ENCODE measurements at regions not wholly inside any gene's neighbourhood (a gene's known extent, or its start where the extent isn't known, plus 50 kb on each side); places are given as distances from the start of the nearest gene placed in this dataset.

DNA sequence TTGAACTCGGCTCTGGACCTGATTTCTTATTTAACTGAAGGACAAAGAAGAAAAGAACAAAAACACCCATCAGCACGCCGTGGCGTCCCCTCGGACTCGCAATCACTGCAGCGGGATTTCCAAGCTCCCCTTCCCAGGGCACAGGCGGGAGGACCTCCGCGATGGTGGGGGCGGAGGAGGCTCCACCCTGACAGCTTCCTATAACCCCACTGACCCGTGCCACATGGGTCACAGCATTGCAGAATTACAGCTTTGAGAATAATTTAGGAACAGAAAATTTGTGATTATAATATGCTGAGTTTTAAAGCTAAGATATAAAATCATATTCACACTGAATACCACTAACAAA lies 129.7 kb upstream of the SEC61G start:
- Mint-ChIP-seq H3K4me3 (no peak overlapping the region), H3K9me3 (peaks cover 0 to 4% of the 10 kb centered on the region in 2 donors), H3K27me3 (peaks cover 10 to 13% of the 10 kb centered on the region in 2 donors), H3K27ac (no peak overlapping the region), H3K36me3 (no peaks in the 10 kb centered on the region), H3K4me1 (peaks cover 0 to 4% of the 10 kb centered on the region in 2 donors)
- ATAC-seq (replicated peaks) (no peak), DNase-seq (no peak)

DNA sequence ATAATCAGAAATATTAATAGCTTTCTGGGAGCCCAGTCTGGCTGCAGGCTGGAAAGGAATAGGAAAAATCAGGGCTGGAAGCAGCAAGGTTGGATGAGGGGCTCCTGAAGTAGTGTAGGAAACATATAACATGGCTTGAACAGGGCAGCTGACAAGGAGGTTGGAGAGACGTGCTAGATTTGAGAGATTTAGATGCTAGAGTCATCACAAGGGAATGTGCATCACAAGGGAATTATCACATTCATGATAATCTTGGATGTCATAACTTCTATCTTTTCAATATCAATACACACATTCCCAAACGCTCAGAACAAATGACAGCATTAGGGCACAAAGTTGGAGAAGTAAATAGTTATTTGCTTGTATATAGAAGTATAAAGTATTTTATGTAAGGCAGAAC lies 120.9 kb upstream of the EGFR start:
- ATAC-seq (replicated peaks): no peak
- no peak overlapping the region for H3K4me3 Mint-ChIP-seq
- DNase-seq: no peak

DNA sequence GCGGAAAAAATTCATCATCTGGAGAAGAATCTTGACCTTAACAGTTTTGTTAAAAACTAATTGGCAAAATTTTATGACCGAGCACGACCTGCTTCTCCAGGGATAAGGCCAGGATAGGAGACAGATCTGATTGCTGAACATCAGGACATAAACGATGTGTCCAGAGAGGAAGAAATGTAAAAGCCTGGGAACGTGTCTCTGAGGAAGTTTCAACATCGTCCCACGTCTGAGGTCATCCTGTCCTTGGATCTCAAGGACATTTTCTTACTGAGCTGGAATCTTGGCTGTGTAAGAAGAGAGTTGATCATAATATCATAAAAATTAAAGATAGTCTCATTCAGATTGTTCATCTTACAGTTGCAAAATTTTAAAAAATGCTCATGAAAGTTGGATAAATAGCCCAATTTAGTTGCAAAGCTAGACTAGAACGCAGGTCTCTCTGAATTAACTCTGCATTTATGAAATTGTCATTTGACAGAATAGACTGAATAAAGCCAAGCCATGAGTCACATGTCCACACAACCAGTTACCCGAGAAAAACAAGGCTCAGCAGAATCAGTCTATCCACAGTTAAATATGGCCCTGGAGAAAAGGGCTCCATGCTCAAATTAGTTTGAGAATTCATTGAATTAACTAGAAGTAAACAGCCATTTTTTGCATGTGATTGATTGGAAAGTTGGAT lies 120.0 kb upstream of the EGFR start:
- Mint-ChIP-seq H3K4me3 (no peak overlapping the region), H3K4me1 (no peaks in the 10 kb centered on the region), H3K27ac (no peak overlapping the region), H3K27me3 (no peaks in the 10 kb centered on the region), H3K36me3 (no peaks in the 10 kb centered on the region), H3K9me3 (peaks cover 0 to 7% of the 10 kb centered on the region in 2 donors)
- DNase-seq (no peak), ATAC-seq (replicated peaks) (no peak)

More for the DNA sequence above, 120.9 kb upstream of the EGFR start:
- H3K27ac Mint-ChIP-seq: no peak overlapping the region
- no peaks in the 10 kb centered on the region for H3K36me3 Mint-ChIP-seq
- peaks cover 0 to 7% of the 10 kb centered on the region in 2 donors for H3K9me3 Mint-ChIP-seq
- no peaks in the 10 kb centered on the region for H3K4me1 Mint-ChIP-seq
- H3K27me3 Mint-ChIP-seq: no peaks in the 10 kb centered on the region

DNA sequence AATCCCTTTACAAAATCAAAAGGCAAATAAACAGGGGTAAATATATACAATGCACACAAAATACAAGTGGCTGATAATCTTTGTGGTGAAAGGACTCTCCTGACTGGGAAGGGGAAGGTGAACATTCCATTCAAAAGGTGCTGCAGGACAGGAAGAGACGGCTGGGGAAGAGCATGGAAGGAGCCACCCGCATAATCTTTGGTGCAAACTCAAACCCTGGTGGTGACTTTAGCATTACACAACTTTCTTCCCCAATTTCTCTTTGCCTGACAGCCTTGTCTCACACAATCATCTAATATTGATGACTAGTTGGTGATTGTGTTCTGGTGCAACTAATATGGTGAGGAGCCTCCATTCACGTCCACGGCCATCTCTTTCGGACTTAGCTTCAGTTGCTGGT lies 117.0 kb upstream of the EGFR start:
- H3K4me3 Mint-ChIP-seq: no peak overlapping the region
- peaks cover 0 to 5% of the 10 kb centered on the region in 2 donors for H3K9me3 Mint-ChIP-seq
- no peak overlapping the region for H3K27ac Mint-ChIP-seq
- ATAC-seq (replicated peaks): no peak
- H3K36me3 Mint-ChIP-seq: no peaks in the 10 kb centered on the region
- DNase-seq: no peak
- H3K4me1 Mint-ChIP-seq: no peaks in the 10 kb centered on the region
- H3K27me3 Mint-ChIP-seq: no peaks in the 10 kb centered on the region

DNA sequence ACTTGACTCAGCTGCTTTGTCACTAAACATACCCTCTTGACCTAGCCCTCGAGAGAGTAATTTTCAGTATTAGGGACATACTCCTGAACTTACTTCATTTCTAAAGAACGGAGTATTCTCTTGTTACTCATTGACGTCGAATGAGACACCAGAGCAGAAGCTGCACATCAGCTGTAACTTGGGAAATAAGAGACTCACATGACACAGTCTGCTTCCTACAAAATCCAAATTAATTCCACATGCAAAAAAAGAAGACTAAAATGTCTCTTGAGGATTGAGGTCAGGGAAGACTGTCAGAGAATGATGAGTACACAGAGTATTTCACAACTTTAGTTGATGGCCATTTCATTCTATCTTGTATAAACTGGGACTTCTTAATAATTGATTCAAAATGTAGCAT lies 114.7 kb upstream of the EGFR start:
- Mint-ChIP-seq H3K27ac (no peak overlapping the region), H3K4me3 (no peak overlapping the region), H3K27me3 (no peaks in the 10 kb centered on the region)

DNA sequence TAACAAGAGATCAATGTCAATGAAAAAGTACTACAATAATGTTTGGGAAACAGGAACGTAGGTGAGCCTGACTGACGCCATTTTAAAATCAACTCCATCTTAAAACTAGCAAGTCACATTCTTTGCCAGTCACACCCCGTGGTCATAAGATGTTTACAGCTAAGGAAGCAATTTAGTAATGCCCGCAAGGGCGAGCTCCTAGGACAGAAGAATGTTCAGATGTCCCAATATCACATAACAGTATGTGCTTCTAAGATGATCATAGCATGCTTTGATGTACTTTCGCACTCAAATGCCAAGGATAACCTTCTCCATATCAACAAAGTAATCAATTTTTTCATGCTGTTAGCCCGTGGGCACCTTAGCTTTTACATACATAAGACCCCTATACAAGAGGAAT lies 113.8 kb upstream of the EGFR start:
- H3K36me3 Mint-ChIP-seq: no peaks in the 10 kb centered on the region
- H3K4me3 Mint-ChIP-seq: no peak overlapping the region
- no peaks in the 10 kb centered on the region for H3K4me1 Mint-ChIP-seq
- DNase-seq (no peak), ATAC-seq (replicated peaks) (no peak)
- H3K27ac Mint-ChIP-seq: no peak overlapping the region
- H3K27me3 Mint-ChIP-seq: no peaks in the 10 kb centered on the region
- H3K9me3 Mint-ChIP-seq: peaks cover under 1 to 4% of the 10 kb centered on the region in 2 donors

More for the DNA sequence above, 114.7 kb upstream of the EGFR start:
- no peaks in the 10 kb centered on the region for H3K36me3 Mint-ChIP-seq
- ATAC-seq (replicated peaks) (no peak), DNase-seq (no peak)
- H3K9me3 Mint-ChIP-seq: peaks cover 0 to 3% of the 10 kb centered on the region in 2 donors
- no peaks in the 10 kb centered on the region for H3K4me1 Mint-ChIP-seq

DNA sequence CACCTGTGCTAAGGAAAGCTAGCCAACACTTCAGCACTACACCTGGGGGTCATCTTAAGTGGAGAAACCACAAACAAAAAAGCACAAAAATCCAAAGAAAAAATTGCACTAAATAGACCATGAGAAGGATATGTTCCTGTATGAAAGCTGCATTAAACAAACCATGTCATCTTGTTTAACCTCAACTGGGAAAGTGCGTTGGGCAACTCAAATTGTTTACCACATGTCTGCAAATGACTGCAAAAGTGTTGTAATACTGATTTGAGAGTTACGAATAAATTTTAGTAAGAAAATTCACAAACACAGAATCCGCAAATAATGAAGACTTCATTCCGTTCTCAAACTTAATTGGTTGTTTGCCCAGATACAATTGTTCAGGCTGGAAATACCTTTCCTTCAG lies 111.9 kb upstream of the EGFR start:
- DNase-seq: no peak
- Mint-ChIP-seq H3K4me1 (no peaks in the 10 kb centered on the region), H3K4me3 (no peak overlapping the region), H3K27me3 (no peaks in the 10 kb centered on the region), H3K36me3 (no peaks in the 10 kb centered on the region), H3K27ac (no peak overlapping the region), H3K9me3 (peaks cover 7 to 8% of the 10 kb centered on the region in 2 donors)
- no peak for ATAC-seq (replicated peaks)

DNA sequence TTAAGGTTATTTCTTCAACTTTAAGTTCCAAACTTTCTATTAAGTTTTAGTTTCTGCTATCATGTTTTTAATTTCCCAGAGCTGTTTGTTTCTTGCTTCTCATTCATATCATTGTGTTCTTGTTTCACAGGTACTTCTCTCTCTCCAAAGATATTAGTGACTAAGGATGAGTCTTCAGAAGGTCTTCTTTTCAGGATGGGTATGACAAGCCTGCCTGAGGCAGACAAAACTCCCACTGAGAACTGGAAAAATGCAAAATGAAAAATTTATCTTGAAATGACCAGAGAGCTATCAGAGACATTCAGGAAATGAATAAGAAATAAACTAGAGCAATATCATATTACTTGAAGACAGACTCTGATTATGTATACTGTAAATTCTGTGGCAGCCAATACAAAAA lies 110.8 kb upstream of the EGFR start:
- DNase-seq (no peak), ATAC-seq (replicated peaks) (no peak)
- H3K27me3 Mint-ChIP-seq: no peaks in the 10 kb centered on the region
- H3K4me3 Mint-ChIP-seq: no peak overlapping the region
- no peaks in the 10 kb centered on the region for H3K4me1 Mint-ChIP-seq
- peaks cover 4 to 8% of the 10 kb centered on the region in 2 donors for H3K9me3 Mint-ChIP-seq
- no peak overlapping the region for H3K27ac Mint-ChIP-seq
- H3K36me3 Mint-ChIP-seq: no peaks in the 10 kb centered on the region

DNA sequence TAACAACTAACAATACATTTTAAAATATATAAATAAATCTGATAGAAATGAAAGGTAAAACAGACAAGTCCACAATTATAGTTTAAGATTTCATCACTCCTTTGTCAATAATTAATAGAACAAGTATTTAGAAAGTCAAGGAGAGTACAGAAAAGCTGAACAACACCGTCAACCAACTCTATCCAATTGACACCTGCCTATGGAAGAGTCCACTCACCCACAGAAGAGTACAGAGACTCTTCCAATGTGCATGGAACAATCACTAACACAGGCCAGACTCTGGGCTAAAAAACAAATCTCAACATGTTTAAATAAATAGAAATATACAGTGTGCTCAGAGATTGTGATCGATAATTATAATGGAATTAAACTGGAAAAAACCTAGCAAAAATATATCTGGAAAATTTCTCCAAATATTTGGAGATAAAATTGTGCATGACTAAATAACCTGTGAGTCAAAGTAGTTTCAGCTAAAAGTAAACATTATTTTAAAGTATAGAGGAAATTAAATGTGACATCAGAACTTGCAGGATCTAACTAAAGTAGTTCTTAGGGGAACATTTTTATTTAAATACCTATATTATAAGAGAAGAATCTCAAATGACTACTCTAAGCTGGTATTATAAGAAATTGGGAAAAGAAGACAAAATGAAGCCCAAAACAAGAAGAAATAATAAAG lies 109.9 kb upstream of the EGFR start:
- Mint-ChIP-seq H3K9me3 (peaks cover 4 to 8% of the 10 kb centered on the region in 2 donors), H3K27me3 (no peaks in the 10 kb centered on the region), H3K4me3 (no peak overlapping the region), H3K27ac (no peak overlapping the region), H3K4me1 (no peaks in the 10 kb centered on the region), H3K36me3 (no peaks in the 10 kb centered on the region)
- ATAC-seq (replicated peaks) (no peak), DNase-seq (no peak)

DNA sequence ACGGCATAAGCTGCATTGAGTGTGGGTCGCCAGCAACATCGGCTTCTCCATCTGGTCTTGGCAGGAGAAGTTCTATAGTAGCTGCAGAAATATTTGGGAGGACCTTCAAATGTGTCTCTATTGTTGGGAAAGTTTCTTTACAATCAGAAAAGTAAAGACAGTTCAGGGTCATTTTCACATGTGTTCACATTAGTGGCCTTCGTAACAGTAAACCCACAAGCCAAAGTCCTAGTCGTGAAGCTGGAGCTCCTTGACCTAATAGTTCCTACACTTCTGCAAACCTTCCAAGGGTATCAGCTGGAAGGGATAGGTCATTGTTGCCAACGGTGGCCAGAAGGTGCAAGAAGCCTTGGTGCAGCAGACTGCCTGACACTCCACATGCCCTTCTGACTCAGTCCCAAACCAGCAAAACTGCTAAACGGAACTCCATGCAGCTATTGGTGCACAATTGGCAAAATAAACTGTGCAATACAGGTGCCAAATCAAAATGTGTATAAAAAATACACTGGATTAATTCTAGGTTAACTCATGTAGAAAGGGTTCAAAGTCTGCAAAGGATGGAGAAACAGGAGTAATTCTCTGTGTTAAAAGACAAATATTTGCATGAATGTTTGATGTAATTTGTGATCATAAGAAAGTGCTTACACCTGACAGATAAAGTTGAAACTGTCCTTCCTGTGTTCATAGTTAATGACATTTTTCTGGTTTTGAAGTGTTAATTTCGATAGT lies 102.8 kb upstream of the EGFR start:
- H3K4me1 Mint-ChIP-seq: no peaks in the 10 kb centered on the region
- no peak for ATAC-seq (replicated peaks)

DNA sequence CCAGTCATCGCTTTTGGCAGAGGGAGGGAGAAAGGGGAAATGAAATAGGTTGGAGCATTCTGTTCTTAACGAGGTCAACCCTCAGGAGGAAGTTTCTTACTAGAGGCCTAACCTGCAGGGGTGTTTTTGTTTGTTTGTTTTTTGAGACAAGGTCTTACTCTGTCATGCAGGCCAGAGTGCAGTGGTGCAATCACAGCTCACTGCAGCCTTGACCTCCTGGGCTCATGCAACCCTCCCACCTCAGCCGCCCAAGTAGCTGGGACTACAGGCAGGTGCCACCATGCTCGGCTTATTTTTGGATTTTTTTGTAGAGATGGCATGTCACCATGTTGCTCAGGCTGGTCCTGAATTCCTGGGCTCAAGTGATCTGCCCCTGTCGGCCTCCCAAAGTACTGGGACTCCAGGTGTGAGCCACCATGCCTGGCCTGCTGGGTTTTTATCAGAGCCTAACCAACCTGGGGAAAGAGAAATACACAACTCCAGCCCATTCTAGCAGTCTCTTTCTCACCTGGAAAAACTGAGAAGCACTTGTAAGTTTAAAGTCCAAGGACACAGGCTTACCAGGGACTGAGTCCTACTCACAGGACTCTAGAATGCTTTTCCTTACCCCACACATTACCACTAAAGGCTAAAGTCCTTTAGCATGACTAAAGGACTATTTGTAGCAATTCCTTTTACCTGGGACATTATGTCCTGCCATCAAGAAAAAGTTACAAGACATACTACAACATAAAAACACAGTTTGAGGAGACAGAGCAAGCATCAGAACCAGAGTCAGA lies 101.0 kb upstream of the EGFR start:
- no peak overlapping the region for H3K27ac Mint-ChIP-seq
- no peaks in the 10 kb centered on the region for H3K27me3 Mint-ChIP-seq
- no peak overlapping the region for H3K4me3 Mint-ChIP-seq
- no peaks in the 10 kb centered on the region for H3K36me3 Mint-ChIP-seq
- DNase-seq (no peak), ATAC-seq (replicated peaks) (no peak)
- no peaks in the 10 kb centered on the region for H3K4me1 Mint-ChIP-seq
- H3K9me3 Mint-ChIP-seq: peaks cover 0 to 3% of the 10 kb centered on the region in 2 donors

More for the DNA sequence above, 102.8 kb upstream of the EGFR start:
- H3K27me3 Mint-ChIP-seq: no peaks in the 10 kb centered on the region
- DNase-seq: no peak
- no peak overlapping the region for H3K4me3 Mint-ChIP-seq
- peaks cover 1 to 4% of the 10 kb centered on the region in 2 donors for H3K9me3 Mint-ChIP-seq
- H3K36me3 Mint-ChIP-seq: no peaks in the 10 kb centered on the region
- H3K27ac Mint-ChIP-seq: no peak overlapping the region

DNA sequence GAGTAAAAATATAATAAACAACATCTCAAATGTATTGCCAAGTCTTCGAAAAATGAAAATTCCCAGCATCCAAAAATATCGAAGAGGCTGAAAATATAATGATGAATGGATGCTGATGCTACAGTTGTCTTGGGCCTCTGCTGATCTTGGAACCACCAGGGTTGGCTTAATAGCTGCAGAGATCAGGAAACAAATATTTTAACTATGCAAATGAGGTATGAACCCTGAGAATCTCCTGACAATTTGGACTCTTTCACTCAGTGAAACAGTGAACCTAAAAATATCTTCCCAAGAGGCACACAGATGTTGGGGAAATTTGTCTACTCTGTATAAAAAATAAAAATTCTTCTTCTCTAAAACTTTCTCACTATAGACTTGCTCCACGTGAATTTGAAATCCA lies 97.7 kb upstream of the EGFR start:
- Mint-ChIP-seq H3K36me3 (no peaks in the 10 kb centered on the region), H3K4me1 (no peaks in the 10 kb centered on the region)
- ATAC-seq (replicated peaks): no peak

DNA sequence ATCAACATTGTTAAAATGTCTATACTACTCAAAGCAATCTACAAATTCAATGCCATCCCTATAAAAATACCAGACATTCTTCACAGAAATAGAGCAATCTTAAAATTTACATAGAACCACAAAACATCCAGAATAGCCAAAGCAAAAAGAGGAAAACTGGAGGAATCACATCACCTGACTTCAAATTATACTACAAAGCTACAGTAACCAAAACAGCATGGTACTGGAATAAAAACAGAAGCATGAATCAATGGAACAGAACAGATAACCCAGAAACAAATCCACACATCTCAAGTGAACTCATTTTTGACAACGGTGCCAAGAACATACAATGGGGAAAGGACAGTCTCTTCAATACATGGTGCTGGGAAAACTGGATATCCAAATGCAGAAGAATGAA lies 87.3 kb upstream of the EGFR start:
- no peaks in the 10 kb centered on the region for H3K4me1 Mint-ChIP-seq
- H3K27me3 Mint-ChIP-seq: peaks cover 30 to 35% of the 10 kb centered on the region in 2 donors
- DNase-seq (no peak), ATAC-seq (replicated peaks) (no peak)
- H3K9me3 Mint-ChIP-seq: peaks cover 23 to 28% of the 10 kb centered on the region in 2 donors
- H3K27ac Mint-ChIP-seq: no peak overlapping the region
- no peak overlapping the region for H3K4me3 Mint-ChIP-seq
- peaks cover 0 to 2% of the 10 kb centered on the region in 2 donors for H3K36me3 Mint-ChIP-seq

More for the DNA sequence above, 97.7 kb upstream of the EGFR start:
- H3K9me3 Mint-ChIP-seq: peaks cover 8 to 12% of the 10 kb centered on the region in 2 donors
- H3K27ac Mint-ChIP-seq: no peak overlapping the region
- DNase-seq: no peak
- H3K4me3 Mint-ChIP-seq: no peak overlapping the region
- no peaks in the 10 kb centered on the region for H3K27me3 Mint-ChIP-seq

DNA sequence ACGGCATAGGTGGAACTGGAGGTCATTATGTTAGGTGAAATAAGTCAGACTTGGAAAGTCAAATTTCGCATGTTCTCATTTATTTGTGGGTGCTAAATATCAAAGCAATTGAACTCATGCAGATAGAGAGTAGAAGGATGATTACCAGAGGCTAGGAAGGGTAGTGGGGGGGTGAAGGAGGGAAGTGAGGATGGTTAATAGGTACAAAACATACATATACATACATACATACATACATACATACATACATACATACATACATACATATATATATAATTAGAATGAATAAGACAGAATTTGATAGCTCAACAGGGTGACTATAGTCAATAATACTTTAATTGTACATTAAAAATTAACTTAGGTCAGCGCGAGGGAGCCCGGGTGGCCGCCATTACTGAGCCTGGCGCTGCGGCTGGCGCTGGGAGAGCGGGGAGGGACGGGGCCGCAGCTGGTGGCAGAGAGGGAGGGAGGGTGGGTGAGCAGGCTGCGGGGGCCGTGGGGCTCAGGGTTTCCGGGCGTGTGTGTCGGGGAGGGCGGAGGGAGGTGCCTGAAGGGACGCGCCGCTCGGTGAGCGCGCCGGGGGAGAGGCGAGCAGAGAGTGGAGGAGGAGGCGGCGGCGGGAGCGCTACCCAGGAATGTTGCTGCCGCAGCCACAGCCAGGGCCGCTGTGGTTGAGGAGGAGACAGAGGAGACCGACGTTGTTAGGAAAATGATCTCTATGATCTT lies 85.8 kb upstream of the EGFR start:
- H3K36me3 Mint-ChIP-seq: peaks cover 0 to 2% of the 10 kb centered on the region in 2 donors
- H3K9me3 Mint-ChIP-seq: peaks cover 22 to 23% of the 10 kb centered on the region in 2 donors
- no peak overlapping the region for H3K4me3 Mint-ChIP-seq
- H3K4me1 Mint-ChIP-seq: no peaks in the 10 kb centered on the region
- H3K27me3 Mint-ChIP-seq: peaks cover 30 to 35% of the 10 kb centered on the region in 2 donors
- DNase-seq (no peak), ATAC-seq (replicated peaks) (no peak)
- H3K27ac Mint-ChIP-seq: no peak overlapping the region
